AG10803 (cell line): ENCODE measurements at regions not wholly inside any gene's neighbourhood (a gene's known extent, or its start where the extent isn't known, plus 50 kb on each side); places are given as distances from the start of the nearest gene placed in this dataset.

ENCODE experiments used
- DNase-seq: peaks from one replicate; pipeline ENCODE4 v3.0.0; 2010; ENCODE audit warnings: low read depth
- H3K4me3 ChIP-seq: 2 replicates; pipeline ENCODE4 v1.5.1; 2011; ENCODE audit warnings: mild to moderate bottlenecking, low read length, control low read depth
- TF ChIP-seq, protein P1 (sequence below): conservative IDR thresholded peaks from 2 replicates; pipeline ENCODE4 v1.5.1; 2011; ENCODE audit warnings: mild to moderate bottlenecking, low read length, control low read depth, inconsistent platforms

DNA sequence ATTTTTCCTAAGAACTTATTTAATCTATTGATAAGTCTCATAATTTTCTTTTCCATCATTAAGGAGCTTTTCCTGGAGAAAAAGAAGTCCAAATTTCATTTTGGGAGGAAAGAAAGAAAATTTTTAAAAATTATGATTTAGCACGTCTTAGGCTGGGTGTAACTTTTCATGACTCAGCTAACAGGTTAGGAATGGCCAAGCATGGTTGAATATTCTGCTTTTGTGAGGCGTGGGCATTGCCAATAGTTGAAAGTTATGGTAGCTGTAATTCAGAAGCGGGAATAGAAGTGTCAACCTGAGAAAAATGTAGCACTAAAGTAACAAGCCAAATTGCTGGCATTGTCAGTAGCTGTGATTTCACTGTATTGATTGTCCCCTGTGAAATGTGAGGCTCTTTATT is 77.2 kb upstream of the ARID1B start:
- no peak overlapping the region for H3K4me3 ChIP-seq
- TF ChIP-seq, protein P1, sequence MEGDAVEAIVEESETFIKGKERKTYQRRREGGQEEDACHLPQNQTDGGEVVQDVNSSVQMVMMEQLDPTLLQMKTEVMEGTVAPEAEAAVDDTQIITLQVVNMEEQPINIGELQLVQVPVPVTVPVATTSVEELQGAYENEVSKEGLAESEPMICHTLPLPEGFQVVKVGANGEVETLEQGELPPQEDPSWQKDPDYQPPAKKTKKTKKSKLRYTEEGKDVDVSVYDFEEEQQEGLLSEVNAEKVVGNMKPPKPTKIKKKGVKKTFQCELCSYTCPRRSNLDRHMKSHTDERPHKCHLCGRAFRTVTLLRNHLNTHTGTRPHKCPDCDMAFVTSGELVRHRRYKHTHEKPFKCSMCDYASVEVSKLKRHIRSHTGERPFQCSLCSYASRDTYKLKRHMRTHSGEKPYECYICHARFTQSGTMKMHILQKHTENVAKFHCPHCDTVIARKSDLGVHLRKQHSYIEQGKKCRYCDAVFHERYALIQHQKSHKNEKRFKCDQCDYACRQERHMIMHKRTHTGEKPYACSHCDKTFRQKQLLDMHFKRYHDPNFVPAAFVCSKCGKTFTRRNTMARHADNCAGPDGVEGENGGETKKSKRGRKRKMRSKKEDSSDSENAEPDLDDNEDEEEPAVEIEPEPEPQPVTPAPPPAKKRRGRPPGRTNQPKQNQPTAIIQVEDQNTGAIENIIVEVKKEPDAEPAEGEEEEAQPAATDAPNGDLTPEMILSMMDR: no peak
- no peak for DNase-seq

DNA sequence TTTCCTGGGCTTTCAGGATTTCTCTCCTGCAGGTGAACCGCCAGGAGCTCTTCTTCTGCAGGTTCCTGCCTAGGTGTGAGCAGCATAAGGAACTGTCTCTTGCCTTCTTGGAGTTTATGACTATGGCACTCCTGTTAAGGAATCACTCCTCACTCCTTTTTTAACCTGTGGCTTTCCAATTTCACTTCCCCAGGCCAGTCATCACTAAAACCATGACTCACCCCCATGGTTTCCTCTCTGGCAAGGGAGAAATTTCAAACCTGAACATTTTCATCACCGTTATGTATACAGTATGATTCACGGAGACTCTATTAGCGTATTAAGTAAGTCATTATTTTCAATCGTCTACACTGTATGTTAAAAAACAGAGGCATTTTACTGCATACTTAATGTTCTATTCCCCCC is 78.2 kb upstream of the ARID1B start:
- peak; percentile 33 for DNase-seq
- H3K4me3 ChIP-seq: no peak overlapping the region
- TF ChIP-seq, protein P1: no peak

DNA sequence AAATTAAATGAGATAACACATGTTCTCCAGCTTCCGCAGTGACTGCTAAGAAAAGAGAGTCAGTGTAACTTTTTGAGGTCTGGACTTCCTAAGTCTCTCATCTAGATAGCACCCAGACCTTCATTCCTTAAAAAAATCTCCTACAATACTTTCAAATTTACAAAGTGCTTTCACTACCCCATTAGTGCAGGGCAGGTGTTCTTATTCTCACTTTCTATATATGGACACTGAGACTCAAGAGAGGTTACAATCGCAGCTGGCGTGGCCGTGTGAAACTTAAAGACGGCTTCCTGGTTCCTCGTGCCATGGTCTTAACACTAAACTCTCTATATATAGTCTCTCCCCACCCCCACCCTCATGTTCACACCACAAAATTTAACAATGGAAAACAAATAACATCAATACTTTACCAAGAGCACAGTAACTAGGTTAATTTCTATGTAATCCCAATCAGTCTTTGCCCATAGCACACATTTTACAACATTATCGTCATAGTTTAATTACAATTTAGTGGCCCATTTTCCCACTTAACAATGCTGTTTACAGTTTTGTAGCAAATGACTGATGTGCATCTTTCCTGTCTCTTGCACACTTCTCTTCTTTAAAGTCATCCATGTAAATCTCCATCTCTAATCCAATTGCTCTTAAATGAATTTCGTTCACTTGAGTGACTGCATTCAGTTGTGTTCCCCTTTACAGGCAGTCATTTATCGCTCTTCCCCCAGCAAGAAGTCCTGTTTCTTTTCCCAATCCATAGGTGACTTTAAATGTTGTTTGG is 78.8 kb upstream of the ARID1B start:
- TF ChIP-seq, protein P1: no peak
- H3K4me3 ChIP-seq: no peak overlapping the region
- DNase-seq: no peak

DNA sequence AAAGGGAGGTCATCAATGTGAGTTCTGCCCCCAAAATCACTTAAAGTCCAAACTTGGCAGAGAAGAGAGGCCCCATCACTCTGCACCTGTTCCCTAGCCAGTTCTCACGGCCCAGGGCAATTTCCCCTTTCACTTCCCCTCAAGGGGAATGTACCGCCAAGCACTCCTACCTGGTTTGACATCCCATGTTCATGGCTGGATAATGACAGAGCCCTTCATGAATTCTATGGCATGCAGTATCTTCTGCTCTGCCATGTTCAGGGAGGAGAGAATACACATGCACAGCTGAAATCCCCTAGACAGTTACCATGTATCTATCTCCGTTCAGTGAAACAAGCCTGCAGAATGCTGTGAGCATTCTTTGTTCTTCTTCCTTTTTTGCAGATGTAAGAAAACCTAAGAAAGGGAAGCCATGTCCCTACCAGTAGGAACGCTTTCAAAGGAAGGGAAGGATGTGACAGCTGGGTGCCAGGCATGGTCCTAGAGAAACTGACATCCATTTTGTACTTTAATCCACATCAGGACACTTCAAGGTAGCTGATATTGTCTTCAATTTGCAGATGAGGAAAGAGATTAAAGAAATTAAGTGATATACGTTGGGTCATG is 79.8 kb upstream of the ARID1B start:
- no peak for DNase-seq
- TF ChIP-seq, protein P1: no peak
- H3K4me3 ChIP-seq: no peak overlapping the region

DNA sequence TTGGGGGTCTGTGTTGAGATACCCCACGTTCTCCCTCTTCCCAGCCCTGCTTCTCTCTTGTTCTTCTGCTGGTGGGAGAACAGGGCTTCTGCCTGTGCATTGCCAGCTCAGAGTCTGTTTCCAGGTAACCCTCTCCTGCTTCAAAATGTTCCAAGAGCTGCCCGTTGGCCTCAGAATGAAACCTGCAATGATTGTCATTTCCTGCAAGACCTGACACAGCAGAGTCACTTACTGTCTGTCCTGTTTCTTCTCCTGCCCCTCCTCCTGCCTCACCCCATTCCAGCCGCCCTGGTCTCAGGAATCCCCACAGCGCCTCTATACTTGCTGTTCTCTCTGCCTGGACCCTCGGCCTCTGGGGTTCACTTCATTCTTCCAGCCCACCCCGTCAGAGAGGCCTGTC is 81.4 kb upstream of the ARID1B start:
- TF ChIP-seq, protein P1: no peak
- H3K4me3 ChIP-seq: no peak overlapping the region
- DNase-seq: no peak

DNA sequence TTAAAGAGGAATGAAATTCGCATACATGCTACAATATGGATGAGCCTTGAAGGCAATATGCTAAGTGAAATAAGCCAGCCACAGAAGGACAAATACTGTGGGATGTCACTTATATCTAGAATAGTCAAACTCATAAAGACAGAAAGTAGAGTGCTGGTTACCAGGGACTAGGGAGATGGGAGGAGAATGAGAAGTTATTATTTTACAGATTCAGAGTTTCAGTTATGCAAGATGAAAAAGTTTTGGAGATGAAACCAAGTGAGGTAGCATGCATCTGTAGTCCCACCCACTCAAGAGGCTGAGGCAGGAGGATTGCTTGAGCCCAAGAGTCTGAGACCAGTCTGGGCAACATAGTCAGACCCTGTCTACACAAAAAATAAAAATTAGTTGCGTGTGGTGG is 82.5 kb upstream of the ARID1B start:
- H3K4me3 ChIP-seq: no peak overlapping the region
- TF ChIP-seq, protein P1: no peak
- DNase-seq: no peak

DNA sequence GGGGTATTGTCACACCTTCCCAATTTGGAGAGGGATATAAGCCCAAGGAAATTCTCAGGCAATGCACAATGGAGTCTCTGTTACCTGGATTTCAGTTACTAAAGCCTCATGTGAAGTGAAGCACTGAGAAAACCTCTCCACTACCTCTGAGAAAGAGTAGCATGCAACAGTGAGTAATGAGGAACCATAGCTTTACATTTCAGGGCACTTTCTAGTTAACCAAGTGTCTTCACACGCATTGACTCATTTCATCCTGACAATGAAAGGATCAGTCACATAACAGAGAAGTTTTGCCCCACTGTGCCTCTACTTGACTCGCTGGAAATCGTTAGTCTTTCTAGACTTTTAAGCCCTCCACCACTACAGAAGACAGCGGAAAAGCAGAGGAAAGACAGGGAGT is 86.2 kb upstream of the ARID1B start:
- TF ChIP-seq, protein P1: no peak
- no peak overlapping the region for H3K4me3 ChIP-seq
- DNase-seq: no peak
